ENCODE measurements at regions not wholly inside any gene's neighbourhood (a gene's known extent, or its start where the extent isn't known, plus 50 kb on each side); places are given as distances from the start of the nearest gene placed in this dataset.

- TF ChIP-seq ZFX (IDR thresholded peaks at IDR 0.05) (no peak), CTCF (conservative IDR thresholded peaks at IDR 0.05) (no peak)
These were observed 61.7 kb upstream of the PPP2R2B start for GRCh38 chr5:146940295-146940694.

GRCh38 chr5:146944019-146944418, 65.5 kb upstream of the PPP2R2B start:
- H3K27ac ChIP-seq, result no peak overlapping the region
- TF ChIP-seq CTCF (conservative IDR thresholded peaks at IDR 0.05) (no peak), ZFX (IDR thresholded peaks at IDR 0.05) (no peak)

More at GRCh38 chr5:146940295-146940694, 61.7 kb upstream of the PPP2R2B start:
- no peak overlapping the region for H3K27ac ChIP-seq

- TF ChIP-seq CTCF (conservative IDR thresholded peaks at IDR 0.05) (no peak), ZFX (IDR thresholded peaks at IDR 0.05) (no peak)
- no peak overlapping the region for H3K27ac ChIP-seq
These were observed 66.4 kb upstream of the PPP2R2B start for GRCh38 chr5:146944764-146945616.

GRCh38 chr5:146945617-146946084, 67.1 kb upstream of the PPP2R2B start:
- H3K27ac ChIP-seq, result no peak overlapping the region
- TF ChIP-seq CTCF (conservative IDR thresholded peaks at IDR 0.05) (no peak), ZFX (IDR thresholded peaks at IDR 0.05) (no peak)

- no peak overlapping the region for H3K27ac ChIP-seq
- TF ChIP-seq CTCF (conservative IDR thresholded peaks at IDR 0.05) (peak; percentile 45), ZFX (IDR thresholded peaks at IDR 0.05) (no peak)
These were observed 68.8 kb upstream of the PPP2R2B start for GRCh38 chr5:146947181-146947941.

- no peak for TF ChIP-seq ZFX (IDR thresholded peaks at IDR 0.05)
- no peak for TF ChIP-seq CTCF (conservative IDR thresholded peaks at IDR 0.05)
- H3K27ac ChIP-seq, result no peak overlapping the region
These were observed 70.1 kb upstream of the PPP2R2B start for GRCh38 chr5:146948666-146949065.

- no peak overlapping the region for H3K27ac ChIP-seq
- TF ChIP-seq ZFX (IDR thresholded peaks at IDR 0.05), result no peak
- no peak for TF ChIP-seq CTCF (conservative IDR thresholded peaks at IDR 0.05)
These were observed 73.6 kb upstream of the PPP2R2B start for GRCh38 chr5:146952168-146952567.

All from C4-2B (cell line).